ENCODE measurements at regions not wholly inside any gene's neighbourhood (a gene's known extent, or its start where the extent isn't known, plus 50 kb on each side); places are given as distances from the start of the nearest gene placed in this dataset.

- Mint-ChIP-seq H3K27me3 (ENCODE audit: low read depth) (peaks cover 30% of the 10 kb centered on the region), H3K27ac (no peak overlapping the region), H3K4me1 (peaks cover 16% of the 10 kb centered on the region), H3K36me3 (ENCODE audit: low read depth) (no peaks in the 10 kb centered on the region), H3K4me3 (no peak overlapping the region), H3K9me3 (no peaks in the 10 kb centered on the region)
- TF ChIP-seq, protein P1, sequence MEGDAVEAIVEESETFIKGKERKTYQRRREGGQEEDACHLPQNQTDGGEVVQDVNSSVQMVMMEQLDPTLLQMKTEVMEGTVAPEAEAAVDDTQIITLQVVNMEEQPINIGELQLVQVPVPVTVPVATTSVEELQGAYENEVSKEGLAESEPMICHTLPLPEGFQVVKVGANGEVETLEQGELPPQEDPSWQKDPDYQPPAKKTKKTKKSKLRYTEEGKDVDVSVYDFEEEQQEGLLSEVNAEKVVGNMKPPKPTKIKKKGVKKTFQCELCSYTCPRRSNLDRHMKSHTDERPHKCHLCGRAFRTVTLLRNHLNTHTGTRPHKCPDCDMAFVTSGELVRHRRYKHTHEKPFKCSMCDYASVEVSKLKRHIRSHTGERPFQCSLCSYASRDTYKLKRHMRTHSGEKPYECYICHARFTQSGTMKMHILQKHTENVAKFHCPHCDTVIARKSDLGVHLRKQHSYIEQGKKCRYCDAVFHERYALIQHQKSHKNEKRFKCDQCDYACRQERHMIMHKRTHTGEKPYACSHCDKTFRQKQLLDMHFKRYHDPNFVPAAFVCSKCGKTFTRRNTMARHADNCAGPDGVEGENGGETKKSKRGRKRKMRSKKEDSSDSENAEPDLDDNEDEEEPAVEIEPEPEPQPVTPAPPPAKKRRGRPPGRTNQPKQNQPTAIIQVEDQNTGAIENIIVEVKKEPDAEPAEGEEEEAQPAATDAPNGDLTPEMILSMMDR (IDR thresholded peaks at IDR 0.05; ENCODE audit: unreplicated experiment in 3 of 3) = no peak
Observed at GRCh38 chr2:100766256-100766655, 53.7 kb upstream of the NPAS2 start.

GRCh38 chr2:100766806-100767205 is 53.1 kb upstream of the NPAS2 start:
- Mint-ChIP-seq H3K27me3 (ENCODE audit: low read depth) (peaks cover 32% of the 10 kb centered on the region), H3K9me3 (no peaks in the 10 kb centered on the region), H3K4me1 (peaks cover 16% of the 10 kb centered on the region), H3K4me3 (no peak overlapping the region), H3K27ac (no peak overlapping the region), H3K36me3 (ENCODE audit: low read depth) (no peaks in the 10 kb centered on the region)
- TF ChIP-seq, protein P1 (IDR thresholded peaks at IDR 0.05; ENCODE audit: unreplicated experiment in 3 of 3) = no peak

DNA sequence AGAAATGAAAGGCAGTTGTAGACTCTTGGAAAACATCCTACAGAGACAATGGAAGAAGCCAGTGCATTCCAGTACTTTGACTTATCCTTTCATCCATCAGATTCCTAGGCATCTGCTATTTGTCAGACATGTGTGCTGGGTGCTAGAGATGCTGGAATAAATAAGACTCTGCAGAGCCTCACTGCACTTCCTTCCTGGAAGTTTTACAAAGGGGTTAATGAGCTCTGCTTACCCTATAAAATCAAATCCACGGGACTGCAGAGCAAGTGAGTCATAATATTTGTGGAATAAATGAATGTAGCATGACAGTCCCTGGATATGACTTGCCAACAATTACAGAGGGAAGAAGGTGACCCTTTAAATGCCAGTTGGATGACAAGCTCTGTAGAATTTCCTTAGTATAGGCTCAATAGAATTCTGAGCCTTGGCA is 52.7 kb upstream of the NPAS2 start:
- peaks cover 16% of the 10 kb centered on the region for H3K4me1 Mint-ChIP-seq
- no peaks in the 10 kb centered on the region for H3K36me3 Mint-ChIP-seq (ENCODE audit: low read depth)
- no peak overlapping the region for H3K27ac Mint-ChIP-seq
- TF ChIP-seq, protein P1 (IDR thresholded peaks at IDR 0.05; ENCODE audit: unreplicated experiment in 3 of 3) = no peak
- H3K27me3 Mint-ChIP-seq (ENCODE audit: low read depth) = peaks cover 29% of the 10 kb centered on the region
- no peaks in the 10 kb centered on the region for H3K9me3 Mint-ChIP-seq
- H3K4me3 Mint-ChIP-seq = no peak overlapping the region

DNA sequence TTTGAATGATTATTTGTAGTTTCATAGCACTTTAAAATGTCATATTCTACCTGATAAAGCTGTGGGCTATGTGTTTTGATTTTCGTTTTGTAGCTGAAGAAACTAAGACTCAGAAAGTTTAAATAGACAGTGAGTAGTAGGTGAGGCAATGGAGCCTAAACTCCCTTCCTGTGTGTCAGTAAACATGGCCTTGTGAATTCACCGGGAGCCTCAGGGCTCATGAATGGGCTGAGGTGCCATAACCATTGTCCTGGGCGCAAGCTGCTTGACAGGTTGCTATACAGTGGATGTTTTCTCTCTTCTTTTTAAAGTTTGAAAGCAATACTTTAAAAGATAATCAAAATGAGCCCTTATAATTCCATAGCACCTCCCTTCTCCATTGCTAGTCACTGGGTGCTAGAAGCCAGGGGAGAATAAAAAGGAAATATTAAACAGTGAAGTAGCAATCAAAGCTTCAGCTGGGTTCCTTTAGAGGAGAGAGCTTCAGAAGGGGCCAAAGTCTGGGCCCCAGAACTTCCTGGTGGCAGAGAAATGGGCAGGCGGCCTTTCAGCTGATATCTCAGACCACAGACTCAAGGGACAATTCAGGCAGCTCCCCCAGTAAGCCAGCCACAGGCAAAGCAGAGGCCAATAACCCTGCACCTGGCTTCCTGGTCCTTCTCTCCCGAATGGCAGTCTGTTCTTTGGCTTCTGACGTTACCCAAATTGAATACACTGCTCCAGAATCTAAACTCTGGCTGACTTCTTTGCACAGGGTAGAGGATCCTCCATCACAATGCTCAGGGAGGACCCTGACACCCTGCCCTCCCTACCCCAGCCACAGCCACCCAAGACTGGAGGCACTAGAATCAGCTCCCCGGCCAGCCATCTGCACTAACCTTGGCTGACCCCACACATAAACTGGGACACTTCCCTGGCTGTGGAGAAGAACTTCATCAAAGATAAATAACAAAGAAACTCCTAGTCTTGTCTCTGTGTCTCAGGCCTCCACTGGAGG is 51.8 kb upstream of the NPAS2 start:
- Mint-ChIP-seq H3K27me3 (ENCODE audit: low read depth) (peaks cover 25% of the 10 kb centered on the region), H3K27ac (no peak overlapping the region), H3K9me3 (no peaks in the 10 kb centered on the region), H3K36me3 (ENCODE audit: low read depth) (no peaks in the 10 kb centered on the region), H3K4me1 (peaks cover 16% of the 10 kb centered on the region), H3K4me3 (no peak overlapping the region)
- TF ChIP-seq, protein P1 (IDR thresholded peaks at IDR 0.05; ENCODE audit: unreplicated experiment in 3 of 3) = no peak
